HG02938 (cell line): ENCODE measurements at regions not wholly inside any gene's neighbourhood (a gene's known extent, or its start where the extent isn't known, plus 50 kb on each side); places are given as distances from the start of the nearest gene placed in this dataset.
"Not testable (repeated sequence)": the region's sequence is repeated elsewhere in the genome, so short reads cannot be mapped to it uniquely, and the experiment has no call there.

ENCODE experiments used
- ATAC-seq: cut with Tn5 transposase; IDR thresholded peaks from one replicate; pipeline ENCODE4 v1.9.1; 2021; ENCODE audit warnings: mild to moderate bottlenecking, moderate library complexity; ENCODE audit not compliant: unreplicated experiment

GRCh38 chr6:169858293-169858934 is 107.0 kb downstream of the ERMARD start:
- no peak for ATAC-seq

- no peak for ATAC-seq
Observed at GRCh38 chr6:169857343-169858292, 106.2 kb downstream of the ERMARD start.

DNA sequence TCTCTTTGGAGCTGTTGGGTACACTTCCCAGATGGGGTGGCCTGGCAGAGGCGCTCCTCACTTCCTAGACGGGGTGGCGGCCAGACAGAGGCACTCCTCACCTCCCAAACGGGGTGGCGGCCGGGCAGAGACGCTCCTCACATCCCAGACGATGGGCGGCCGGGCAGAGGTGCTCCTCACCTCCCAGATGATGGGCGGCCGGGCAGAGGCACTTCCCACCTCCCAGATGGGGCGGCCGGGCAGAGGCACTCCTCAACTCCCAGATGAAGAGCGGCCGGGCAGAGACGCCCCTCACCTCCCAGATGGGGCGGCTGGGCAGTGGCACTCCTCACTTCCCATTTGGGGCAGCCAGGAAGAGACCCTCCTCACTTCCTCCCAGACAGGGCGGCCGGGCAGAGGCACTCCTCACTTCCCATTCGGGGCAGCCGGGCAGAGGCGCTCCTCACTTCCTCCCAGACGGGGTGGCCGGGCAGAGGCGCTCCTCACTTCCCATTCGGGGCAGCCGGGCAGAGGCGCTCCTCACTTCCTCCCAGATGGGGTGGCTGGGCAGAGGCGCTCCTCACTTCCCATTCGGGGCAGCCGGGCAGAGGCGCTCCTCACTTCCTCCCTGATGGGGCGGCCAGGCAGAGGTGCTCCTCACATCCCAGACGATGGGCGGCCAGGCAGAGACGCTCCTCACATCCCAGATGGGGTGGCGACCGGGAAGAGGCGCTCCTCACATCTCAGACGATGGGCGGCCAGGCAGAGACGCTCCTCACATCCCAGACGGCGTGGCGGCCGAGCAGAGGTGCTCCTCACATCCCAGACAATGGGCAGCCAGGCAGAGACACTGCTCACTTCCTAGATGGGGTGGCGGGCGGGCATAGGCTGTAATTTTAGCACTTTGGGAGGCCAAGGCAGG is 105.3 kb downstream of the ERMARD start:
- not testable (repeated sequence) for ATAC-seq

- ATAC-seq = no peak
Observed at GRCh38 chr6:169854813-169855212, 103.4 kb downstream of the ERMARD start.

DNA sequence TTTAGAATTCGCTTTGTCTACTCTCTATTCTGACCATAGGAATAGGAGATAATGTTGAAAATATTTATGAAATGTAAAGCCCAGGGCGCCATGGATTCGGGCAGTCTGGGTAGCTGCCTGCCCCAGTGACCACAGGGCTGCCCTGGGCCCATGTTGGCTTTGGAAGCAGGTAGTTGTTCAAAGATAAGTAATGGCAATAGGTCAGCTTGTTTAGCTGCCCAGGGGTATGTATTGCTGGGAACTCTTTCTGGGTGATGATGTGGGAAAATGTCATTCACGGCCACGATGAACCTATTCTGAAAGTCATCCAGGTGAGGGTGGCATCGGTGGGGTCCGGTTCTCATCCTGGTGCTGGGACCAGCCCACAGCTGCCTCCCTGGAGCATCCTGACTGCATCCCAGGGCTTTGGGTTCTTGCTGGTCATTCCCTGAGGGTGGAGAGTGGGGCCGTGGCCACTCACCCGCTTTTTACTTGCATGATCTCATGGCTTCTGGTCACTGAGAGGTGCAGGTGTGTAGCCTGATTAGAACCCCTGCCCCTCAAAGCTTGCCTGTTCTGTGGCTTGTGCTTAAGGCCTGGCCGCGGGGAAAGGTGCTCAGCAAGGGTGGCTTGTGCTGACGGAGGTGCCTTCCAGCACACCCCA is 102.8 kb downstream of the ERMARD start:
- no peak for ATAC-seq

GRCh38 chr6:169853196-169854082 is 102.0 kb downstream of the ERMARD start:
- ATAC-seq = no peak

GRCh38 chr6:169852504-169853195 is 101.2 kb downstream of the ERMARD start:
- ATAC-seq = no peak

DNA sequence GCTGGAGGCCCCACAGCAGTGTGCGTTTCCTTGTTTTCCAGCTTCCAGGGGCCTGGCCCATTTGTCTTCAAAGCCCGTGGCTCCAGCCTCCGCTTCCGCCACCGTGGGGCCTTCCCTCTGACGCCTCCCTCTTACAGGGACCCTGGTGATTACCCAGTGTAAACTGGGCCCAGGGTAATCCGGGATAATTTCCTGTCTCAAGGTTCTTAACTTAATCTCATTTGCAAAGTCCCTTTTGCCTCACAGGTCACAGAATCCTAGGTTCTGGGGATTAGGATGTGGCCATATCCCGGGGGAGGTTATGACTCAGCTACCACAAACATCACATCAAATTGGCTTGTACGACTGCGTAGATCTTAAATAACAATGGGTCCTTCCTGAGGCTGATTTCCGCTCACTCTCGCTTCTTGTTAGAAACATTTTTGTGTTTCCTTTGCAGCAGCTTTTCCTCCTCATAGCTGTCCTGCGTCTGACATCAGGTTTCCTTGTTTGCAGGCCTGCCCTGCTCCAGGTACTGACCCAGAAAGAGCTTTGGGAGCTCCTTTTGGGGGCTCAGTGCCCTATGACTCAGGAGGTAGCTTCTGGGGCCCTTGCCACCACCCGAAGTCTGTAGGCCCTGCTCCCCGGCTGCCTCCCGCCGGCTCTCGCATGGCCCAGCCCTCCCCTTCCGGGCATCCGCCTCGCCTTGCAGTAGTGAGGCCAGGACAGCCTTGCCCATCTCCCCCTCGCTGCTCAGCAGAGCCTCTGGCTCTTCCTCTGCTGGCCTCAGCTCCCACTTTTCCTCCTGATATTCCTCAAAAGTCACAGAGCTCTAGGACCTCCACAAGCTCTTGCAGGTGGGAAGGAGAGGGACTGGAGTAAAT is 100.5 kb downstream of the ERMARD start:
- ATAC-seq = no peak

DNA sequence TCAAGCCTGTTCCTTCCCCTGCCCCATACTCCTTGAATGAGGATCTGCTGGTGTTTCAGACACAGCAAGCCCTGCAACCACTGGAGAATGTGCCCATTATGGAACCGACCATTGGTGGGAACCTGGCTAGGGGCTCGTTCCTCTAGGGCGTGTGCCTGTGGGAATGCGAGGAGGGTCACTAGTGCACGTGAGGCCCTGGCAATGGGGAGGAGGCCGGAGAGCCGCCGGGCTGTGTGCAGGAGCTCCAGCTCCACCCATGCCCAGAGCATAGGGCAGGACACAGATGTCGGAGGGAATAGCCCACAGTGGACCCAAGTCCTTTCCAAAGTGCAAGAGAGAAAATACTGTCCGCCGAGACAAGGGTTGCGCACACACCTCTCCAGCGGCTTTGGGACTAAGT is 99.3 kb downstream of the ERMARD start:
- no peak for ATAC-seq

DNA sequence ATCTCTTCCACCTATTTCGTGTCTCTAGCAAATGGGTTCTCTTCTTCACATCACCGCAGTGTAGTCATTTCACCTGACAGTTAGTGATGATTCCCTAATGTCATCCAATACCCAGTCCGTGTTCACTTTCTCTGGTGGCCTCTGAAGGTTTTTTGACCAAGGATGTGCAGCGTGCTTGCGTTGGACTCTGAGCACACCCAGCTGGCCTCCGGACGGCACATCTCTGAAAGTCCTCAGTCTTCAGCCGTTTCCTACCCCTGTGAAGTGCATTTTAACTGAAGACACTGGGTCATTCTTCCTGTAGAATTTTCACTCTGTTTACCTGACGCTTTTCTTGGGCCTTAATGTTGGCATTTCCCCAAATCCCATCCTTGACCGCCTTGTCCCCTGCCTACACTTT is 98.7 kb downstream of the ERMARD start:
- ATAC-seq = no peak

GRCh38 chr6:169849396-169849795 is 98.0 kb downstream of the ERMARD start:
- ATAC-seq = no peak

- ATAC-seq = no peak
Observed at GRCh38 chr6:169848946-169849345, 97.5 kb downstream of the ERMARD start.

GRCh38 chr6:169847901-169848311 is 96.5 kb downstream of the ERMARD start:
- ATAC-seq = no peak

DNA sequence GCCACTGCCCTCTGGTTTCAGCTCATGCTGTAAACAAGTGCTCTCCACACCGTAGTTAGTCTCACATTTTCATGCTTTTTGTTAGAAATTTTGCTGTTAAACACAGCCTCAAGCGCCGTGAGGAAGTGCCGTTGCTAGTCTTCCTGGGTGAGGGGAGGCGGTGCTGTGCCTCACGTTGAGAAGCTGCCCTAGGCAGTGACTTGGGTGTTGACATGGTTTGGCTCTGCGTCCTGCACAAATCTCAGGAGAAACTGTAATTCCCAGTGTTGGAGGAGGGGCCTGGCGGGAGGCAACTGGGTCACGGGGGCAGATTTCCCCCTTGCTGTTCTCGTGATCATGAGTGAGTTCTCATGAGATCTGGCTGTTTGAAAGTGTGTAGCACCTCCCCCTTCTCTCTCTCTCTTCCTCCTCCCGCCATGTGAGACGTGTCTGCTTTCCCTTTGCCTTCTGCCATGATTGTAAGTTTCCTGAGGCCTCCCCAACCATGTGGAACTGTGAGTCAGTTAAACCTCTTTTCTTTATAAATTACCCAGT is 95.8 kb downstream of the ERMARD start:
- ATAC-seq = no peak

GRCh38 chr6:169846286-169847056 is 95.0 kb downstream of the ERMARD start:
- ATAC-seq = no peak

DNA sequence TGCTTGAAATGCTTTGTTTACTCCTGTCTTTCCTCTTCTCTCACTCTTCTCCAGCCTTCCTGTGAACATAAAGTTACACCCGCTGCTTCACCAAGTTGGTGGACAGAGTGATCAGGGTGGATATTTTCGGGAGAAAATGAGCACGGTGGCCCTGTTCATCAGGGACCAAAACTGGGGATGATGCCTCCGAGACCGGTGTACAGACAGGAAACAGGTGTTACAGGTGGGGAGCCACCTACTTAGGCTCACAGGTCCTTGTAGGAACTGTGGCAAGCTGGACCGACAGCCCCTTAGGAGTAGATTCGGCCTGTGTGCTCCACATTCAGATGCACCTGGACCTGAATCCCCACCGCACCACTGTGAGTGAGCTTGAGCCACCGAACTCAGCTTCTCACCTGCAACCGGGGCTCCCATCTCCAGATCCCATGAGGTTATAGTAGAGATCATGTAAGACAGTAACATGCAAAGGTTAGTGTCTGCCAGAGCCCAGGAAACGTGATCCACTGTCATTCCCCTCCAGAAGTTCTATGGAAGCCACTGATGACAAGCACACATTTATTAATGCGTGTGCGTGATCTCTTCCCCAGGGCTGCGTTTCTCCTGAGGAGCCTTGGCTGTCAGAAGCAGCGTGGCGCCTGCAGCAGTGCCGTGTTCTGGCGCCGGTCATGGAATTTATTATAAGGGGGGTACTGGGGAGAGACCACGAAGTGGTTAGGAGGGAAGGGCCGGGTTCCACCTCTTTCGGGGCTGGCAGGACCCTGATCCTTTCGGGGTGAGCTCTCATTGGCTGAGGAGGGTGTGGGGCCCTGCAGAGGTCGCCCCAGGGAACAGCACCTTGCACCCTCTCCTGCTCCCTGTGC is 94.2 kb downstream of the ERMARD start:
- no peak for ATAC-seq
